HUDEP-2 (cell line): ENCODE measurements at regions not wholly inside any gene's neighbourhood (a gene's known extent, or its start where the extent isn't known, plus 50 kb on each side); places are given as distances from the start of the nearest gene placed in this dataset.

Source experiments
- DNase-seq, 76 experiments: peaks; one replicate each; lab custom pipeline; 2025; ENCODE audit not compliant: unreplicated experiment in 76 of 76; lab: John Stamatoyannopoulos, UW

- DNase-seq = no peak
Measured at GRCh38 chr6:158249340-158249836, 62.9 kb upstream of the TULP4 start.

GRCh38 chr6:158251565-158251964, 60.7 kb upstream of the TULP4 start:
- DNase-seq = no peak

- DNase-seq = no peak
Measured at GRCh38 chr6:158253248-158253647, 59.0 kb upstream of the TULP4 start.

GRCh38 chr6:158255275-158255988, 56.8 kb upstream of the TULP4 start:
- peak in 1 of 76 experiments; percentile 9 for DNase-seq

GRCh38 chr6:158255989-158256601, 56.2 kb upstream of the TULP4 start:
- DNase-seq = no peak

- no peak for DNase-seq
Measured at GRCh38 chr6:158256746-158257424, 55.4 kb upstream of the TULP4 start.

- no peak for DNase-seq
Measured at GRCh38 chr6:158257425-158257759, 54.9 kb upstream of the TULP4 start.

GRCh38 chr6:158257781-158258180, 54.5 kb upstream of the TULP4 start:
- DNase-seq = no peak

GRCh38 chr6:158259136-158259535, 53.1 kb upstream of the TULP4 start:
- no peak for DNase-seq

- DNase-seq = no peak
Measured at GRCh38 chr6:158259845-158260244, 52.4 kb upstream of the TULP4 start.

GRCh38 chr6:158262082-158262481, 50.2 kb upstream of the TULP4 start:
- no peak for DNase-seq
